K562 (cell line): ENCODE measurements at regions not wholly inside any gene's neighbourhood (a gene's known extent, or its start where the extent isn't known, plus 50 kb on each side); places are given as distances from the start of the nearest gene placed in this dataset.

Experiments used
- ATAC-seq: fragments of 200-7000 bp; cut with Tn5 transposase; 3 replicates; pipeline ENCODE4 v1.9.1; 2020; ENCODE audit warnings: moderate library complexity
- BruUV-seq: library from RNA; stranded (reverse); fragments of 400-500 nt; replicated peaks from 2 replicates; lab custom pipeline; 2021; lab: Mats Ljungman, UMichigan
- CTCF ChIA-PET: fragments of 300-600 bp; formaldehyde crosslinking; extraction: SDS; loops from one replicate; lab custom pipeline; 2021; ENCODE audit warnings: low intra/inter-chr PET ratio; lab: Yijun Ruan, JAX
- POLR2A ChIA-PET: fragments of 300-600, 350-650 bp; sonication (Branson Sonifier 250); formaldehyde crosslinking; extraction: SDS; loops from one replicate; lab custom pipeline; 2021; ENCODE audit warnings: antibody characterized with exemption, inconsistent platforms; lab: Yijun Ruan, JAX
- DNase-seq, 4 experiments: peaks; one replicate each; pipeline versions ENCODE4 v3.0.0 to v3.0.0-alpha.2; 2011 to 2018; ENCODE audit warnings: low spot score in 3 of 4, mixed read lengths in 3 of 4; ENCODE audit errors: extremely low read depth in 1 of 4
- FAIRE-seq: peaks from 2 replicates; lab custom pipeline; 2011; peaks lifted over from hg19 to GRCh38; lab: Jason Lieb, UNC
- H2AFZ ChIP-seq: 2 replicates; pipeline ENCODE4 v1.6.0; 2011; ENCODE audit warnings: low read depth, low read length, control low read depth, inconsistent platforms
- H3K27ac ChIP-seq: fragments of 200-600 bp; 3 replicates; pipeline ENCODE4 v1.8.0; 2011; ENCODE audit warnings: low read depth, mild to moderate bottlenecking, control low read depth, inconsistent platforms, low read length, moderate library complexity, mixed read lengths; ENCODE audit errors: extremely low read depth
- H3K27me3 ChIP-seq, 2 experiments: fragments of 300-600 bp in 1 of 2; 2 replicates in 1 of 2; 3 replicates in 1 of 2; pipeline versions ENCODE4 v1.6.0 to v1.8.0; 2011; ENCODE audit warnings: inconsistent platforms in 2 of 2, low read length in 2 of 2, mild to moderate bottlenecking in 1 of 2, mixed read lengths in 1 of 2, moderate library complexity in 1 of 2; ENCODE audit not compliant: control insufficient read depth in 2 of 2, insufficient read depth in 2 of 2
- H3K36me3 ChIP-seq: fragments of 300-600 bp; 3 replicates; pipeline ENCODE4 v1.8.0; 2011; ENCODE audit warnings: mild to moderate bottlenecking, low read length, inconsistent platforms; ENCODE audit not compliant: control insufficient read depth, insufficient read depth
- H3K4me1 ChIP-seq, 2 experiments: fragments of 200-600 bp in 1 of 2; replicated peaks in 1 of 2; 2 replicates in 1 of 2; 3 replicates in 1 of 2; pipeline versions ENCODE4 v1.5.1 to v1.8.0; 2011; ENCODE audit warnings: inconsistent platforms in 2 of 2, low read length in 2 of 2, mild to moderate bottlenecking in 1 of 2, mixed read lengths in 1 of 2, moderate library complexity in 1 of 2; ENCODE audit not compliant: control insufficient read depth in 2 of 2, insufficient read depth in 2 of 2
- H3K4me2 ChIP-seq: 2 replicates; pipeline ENCODE4 v1.6.1; 2011; ENCODE audit warnings: low read length, control low read depth, inconsistent platforms, mixed read lengths; ENCODE audit not compliant: insufficient read depth
- H3K4me3 ChIP-seq: fragments of 200-600 bp; sonication (generic), shearing (Covaris generic); 2 replicates; pipeline ENCODE4 v1.5.1; 2016; ENCODE audit warnings: control low read depth, inconsistent platforms
- H3K79me2 ChIP-seq: fragments of 200-600 bp; 3 replicates; pipeline ENCODE4 v1.8.0; 2011; ENCODE audit warnings: low read length, inconsistent platforms; ENCODE audit not compliant: control insufficient read depth, insufficient read depth
- H3K9ac ChIP-seq, 2 experiments: 2 replicates each; pipeline versions ENCODE4 v1.6.0 to v1.6.1; 2011; ENCODE audit warnings: low read depth in 2 of 2, low read length in 2 of 2, control low read depth in 1 of 2, inconsistent platforms in 1 of 2, mild to moderate bottlenecking in 1 of 2, mixed read lengths in 1 of 2; ENCODE audit not compliant: insufficient read depth in 1 of 2
- H3K9me1 ChIP-seq: one replicate; pipeline ENCODE4 v1.6.0; 2011; ENCODE audit warnings: inconsistent platforms, mild to moderate bottlenecking, low read length, moderate library complexity; ENCODE audit not compliant: control insufficient read depth, insufficient read depth
- H3K9me3 ChIP-seq: replicated peaks from 2 replicates; pipeline ENCODE4 v1.5.1; 2011; ENCODE audit warnings: low read depth, low read length, inconsistent platforms; ENCODE audit not compliant: control insufficient read depth, insufficient read depth
- H4K20me1 ChIP-seq: replicated peaks from 2 replicates; pipeline ENCODE4 v1.6.1; 2011; ENCODE audit warnings: low read length, inconsistent platforms, mixed read lengths; ENCODE audit not compliant: control insufficient read depth, insufficient read depth
- CHCHD3 ChIP-seq: fragments of 250-450 bp; sonication (Bioruptor Pico); IDR thresholded peaks from 2 replicates; pipeline ENCODE4 v2.1.2; 2022; ENCODE audit warnings: mild to moderate bottlenecking
- DDX20 ChIP-seq: fragments of 450-650 bp; IDR thresholded peaks from 2 replicates; pipeline ENCODE4 v1.6.1; 2016; ENCODE audit warnings: missing genetic modification characterization, low read depth, mild to moderate bottlenecking, missing compliant biosample characterization, moderate library complexity
- HNRNPK ChIP-seq: fragments of 200-400 bp; formaldehyde crosslinking; IDR thresholded peaks from one replicate; pipeline ENCODE4 v1.6.1; 2018; ENCODE audit warnings: mild to moderate bottlenecking, low read depth, low read length; ENCODE audit not compliant: poor library complexity, severe bottlenecking
- MTA3 ChIP-seq: fragments of 450-650 bp; formaldehyde crosslinking; IDR thresholded peaks from 2 replicates; pipeline ENCODE4 v1.6.1; 2017; ENCODE audit warnings: mild to moderate bottlenecking, borderline replicate concordance
- SMARCC2 ChIP-seq: fragments of 450-650 bp; IDR thresholded peaks from 2 replicates; pipeline ENCODE4 v1.6.1; 2017; ENCODE audit warnings: antibody characterized with exemption, moderate library complexity, mild to moderate bottlenecking, low read depth
- TFAM ChIP-seq: fragments of 250-450 bp; sonication (Bioruptor Pico); conservative IDR thresholded peaks from 2 replicates; pipeline ENCODE4 v1.5.0; 2021; ENCODE audit warnings: mild to moderate bottlenecking, moderate library complexity
- XRCC4 ChIP-seq: IDR thresholded peaks from one replicate; pipeline ENCODE4 v1.6.1; 2011; ENCODE audit not compliant: insufficient read depth, insufficient read length; ENCODE audit errors: extremely low read depth
- ZNF143 ChIP-seq: sonication (generic); formaldehyde crosslinking; IDR thresholded peaks from 2 replicates; pipeline ENCODE4 v1.9.0; 2022; ENCODE audit warnings: mild to moderate bottlenecking, missing genetic modification reagents
- ZNF408 ChIP-seq: fragments of 250-450 bp; sonication (Bioruptor Pico); IDR thresholded peaks from 2 replicates; pipeline ENCODE4 v1.4.0; 2020; ENCODE audit warnings: low read depth, mild to moderate bottlenecking, moderate library complexity
- WGBS: fragments of 100-300 bp; shearing (Covaris generic); methylation state at CpG from one replicate; pipeline ENCODE4 v1.1.6; 2016; ENCODE audit warnings: low coverage, mixed read lengths; ENCODE audit not compliant: insufficient coverage; ENCODE audit errors: missing lambda C conversion rate; 5-methylcytosine and 5-hydroxymethylcytosine counted together
- in situ Hi-C: fragments of 300-500 bp; cut with MboI; formaldehyde crosslinking; loops from 4 replicates; pipeline ENCODE4 v1.15.0; 2018; ENCODE audit warnings: inconsistent platforms, mixed read lengths
- intact Hi-C: fragments of 100-400 bp; cut with micrococcal nuclease; formaldehyde crosslinking; loops from 2 replicates; pipeline ENCODE4 v1.14.2; 2022
- TF ChIP-seq, protein P1 (sequence below): fragments of 250-450 bp; sonication (Bioruptor Pico); IDR thresholded peaks from 2 replicates; pipeline ENCODE4 v1.8.0; 2021; ENCODE audit warnings: moderate library complexity, mild to moderate bottlenecking, inconsistent platforms
- TF ChIP-seq, protein P2 (sequence below): fragments of 450-650 bp; IDR thresholded peaks from 2 replicates; pipeline ENCODE4 v1.6.1; 2017; ENCODE audit warnings: antibody characterized with exemption

DNA sequence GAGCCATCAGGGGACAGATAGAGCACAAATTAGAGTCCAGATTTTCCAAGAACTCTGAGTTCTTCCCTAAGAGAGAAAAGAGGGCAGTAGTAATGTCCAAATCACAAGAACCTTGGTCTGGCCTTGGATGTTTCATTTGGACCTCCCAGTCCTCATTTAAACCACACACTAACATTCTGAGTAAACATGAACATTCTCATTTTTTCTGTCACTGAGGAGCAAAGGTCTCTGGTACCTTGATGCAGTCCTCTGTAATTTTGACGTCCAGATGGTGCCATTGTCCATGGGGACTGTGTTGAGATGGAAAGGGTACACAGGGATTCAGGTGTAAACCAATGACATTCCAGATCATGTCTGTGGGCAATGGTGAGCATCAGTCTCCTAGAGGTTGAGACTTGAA lies 225.4 kb upstream of the PHYHIPL start:
- no peak overlapping the region for H3K4me3 ChIP-seq
- no peak overlapping the region for H3K27ac ChIP-seq
- H3K9ac ChIP-seq: no peak overlapping the region
- no peaks in the 10 kb centered on the region for H3K36me3 ChIP-seq
- 0% methylated on average over 1 of the region's 1 CpG for whole genome bisulfite sequencing
- no TSS peak for BruUV-seq
- POLR2A ChIA-PET: no interaction called here
- no peak for FAIRE-seq
- no peak for ATAC-seq
- TF ChIP-seq, protein P1, sequence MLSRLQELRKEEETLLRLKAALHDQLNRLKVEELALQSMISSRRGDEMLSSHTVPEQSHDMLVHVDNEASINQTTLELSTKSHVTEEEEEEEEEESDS (CRISPR knock-in tag): no peak
- TF ChIP-seq CHCHD3: no peak
- no peak for TF ChIP-seq HNRNPK
- TF ChIP-seq DDX20 (tag): no peak
- no peak for TF ChIP-seq SMARCC2
- TF ChIP-seq MTA3: no peak
- no peak for TF ChIP-seq XRCC4
- TF ChIP-seq ZNF408: no peak
- no peak for TF ChIP-seq TFAM
- no peak for TF ChIP-seq ZNF143
- TF ChIP-seq, protein P2, sequence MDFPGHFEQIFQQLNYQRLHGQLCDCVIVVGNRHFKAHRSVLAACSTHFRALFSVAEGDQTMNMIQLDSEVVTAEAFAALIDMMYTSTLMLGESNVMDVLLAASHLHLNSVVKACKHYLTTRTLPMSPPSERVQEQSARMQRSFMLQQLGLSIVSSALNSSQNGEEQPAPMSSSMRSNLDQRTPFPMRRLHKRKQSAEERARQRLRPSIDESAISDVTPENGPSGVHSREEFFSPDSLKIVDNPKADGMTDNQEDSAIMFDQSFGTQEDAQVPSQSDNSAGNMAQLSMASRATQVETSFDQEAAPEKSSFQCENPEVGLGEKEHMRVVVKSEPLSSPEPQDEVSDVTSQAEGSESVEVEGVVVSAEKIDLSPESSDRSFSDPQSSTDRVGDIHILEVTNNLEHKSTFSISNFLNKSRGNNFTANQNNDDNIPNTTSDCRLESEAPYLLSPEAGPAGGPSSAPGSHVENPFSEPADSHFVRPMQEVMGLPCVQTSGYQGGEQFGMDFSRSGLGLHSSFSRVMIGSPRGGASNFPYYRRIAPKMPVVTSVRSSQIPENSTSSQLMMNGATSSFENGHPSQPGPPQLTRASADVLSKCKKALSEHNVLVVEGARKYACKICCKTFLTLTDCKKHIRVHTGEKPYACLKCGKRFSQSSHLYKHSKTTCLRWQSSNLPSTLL: no peak
- no peaks in the 10 kb centered on the region for H3K9me3 ChIP-seq
- H4K20me1 ChIP-seq: no peaks in the 10 kb centered on the region
- H3K79me2 ChIP-seq: no peaks in the 10 kb centered on the region
- H3K9me1 ChIP-seq: no peaks in the 10 kb centered on the region
- H3K4me1 ChIP-seq: no peaks in the 10 kb centered on the region
- DNase-seq: no peak
- intact Hi-C loops: no loop called here
- H3K27me3 ChIP-seq: no peaks in the 10 kb centered on the region
- CTCF ChIA-PET: no interaction called here
- H3K4me2 ChIP-seq: no peak overlapping the region
- in situ Hi-C loops: loop anchor here (25.0 kb wide), 1 partner anchor 861 kb away; no protein-coding TSS in a partner anchor
- H2AFZ ChIP-seq: no peak overlapping the region
